Lower leg skin (tissue), 4 donors: ENCODE measurements at regions not wholly inside any gene's neighbourhood (a gene's known extent, or its start where the extent isn't known, plus 50 kb on each side); places are given as distances from the start of the nearest gene placed in this dataset.

Source experiments
- DNase-seq, 2 donors: peaks; one replicate each; pipeline ENCODE4 v3.0.0-alpha.2; 2019; ENCODE audit warnings: low spot score in 2 of 2
- H3K4me3 ChIP-seq: fragments of 200-600 bp; sonication (generic); 2 replicates; pipeline ENCODE4 v1.5.1; 2017; ENCODE audit warnings: mild to moderate bottlenecking, low read depth; ENCODE audit not compliant: poor library complexity, severe bottlenecking
- CTCF ChIP-seq, 3 donors: fragments of 450-650 bp; IDR thresholded peaks; one replicate each; pipeline ENCODE4 v1.5.1; 2016; ENCODE audit warnings: antibody characterized with exemption in 3 of 3, mild to moderate bottlenecking in 3 of 3, moderate library complexity in 2 of 3
- POLR2A ChIP-seq, 2 donors: fragments of 450-650 bp; IDR thresholded peaks; one replicate each; pipeline ENCODE4 v1.6.1; 2016 to 2017; ENCODE audit warnings: antibody characterized with exemption in 2 of 2, mild to moderate bottlenecking in 1 of 2, moderate library complexity in 1 of 2
- WGBS, 2 donors: methylation state at CpG; one replicate each; pipeline ENCODE4 v1.1.5; 2018; 5-methylcytosine and 5-hydroxymethylcytosine counted together
- intact Hi-C: fragments of 100-400 bp; cut with DNase I; formaldehyde crosslinking; loops from one replicate; pipeline ENCODE4 v1.15.0; 2023; ENCODE audit warnings: low total_unique reads

GRCh38 chr2:157184161-157184895 is 73.2 kb upstream of the GALNT5 start:
- no peak for DNase-seq
- 91 to 94% methylated on average over 3 of the region's 3 CpGs for WGBS, 2 donors
- no peak overlapping the region for H3K4me3 ChIP-seq
- intact Hi-C loops, result no loop called here
- TF ChIP-seq CTCF (IDR thresholded peaks at IDR 0.05) (no peak), POLR2A (IDR thresholded peaks at IDR 0.05) (no peak)

- WGBS, 2 donors, result 81 to 83% methylated on average over 4 of the region's 4 CpGs
- TF ChIP-seq POLR2A (IDR thresholded peaks at IDR 0.05) (no peak), CTCF (IDR thresholded peaks at IDR 0.05) (no peak)
- no peak overlapping the region for H3K4me3 ChIP-seq
- intact Hi-C loops, result no loop called here
- no peak for DNase-seq
These were observed 71.9 kb upstream of the GALNT5 start for GRCh38 chr2:157185476-157186227.

GRCh38 chr2:157190151-157190550 is 67.4 kb upstream of the GALNT5 start:
- intact Hi-C loops, result no loop called here
- TF ChIP-seq POLR2A (IDR thresholded peaks at IDR 0.05), result no peak
- no peak for TF ChIP-seq CTCF (IDR thresholded peaks at IDR 0.05)

GRCh38 chr2:157191186-157191585 is 66.3 kb upstream of the GALNT5 start:
- TF ChIP-seq POLR2A (IDR thresholded peaks at IDR 0.05), result no peak
- no peak for TF ChIP-seq CTCF (IDR thresholded peaks at IDR 0.05)
- no peak for DNase-seq
- 91 to 96% methylated on average over 2 of the region's 2 CpGs for WGBS, 2 donors
- no peak overlapping the region for H3K4me3 ChIP-seq
- intact Hi-C loops, result no loop called here

More at GRCh38 chr2:157190151-157190550, 67.4 kb upstream of the GALNT5 start:
- no peak for DNase-seq
- H3K4me3 ChIP-seq, result no peak overlapping the region
- 67 to 80% methylated on average over 4 of the region's 4 CpGs for WGBS, 2 donors

GRCh38 chr2:157192445-157193423 is 64.8 kb upstream of the GALNT5 start:
- H3K4me3 ChIP-seq, result no peak overlapping the region
- intact Hi-C loops, result no loop called here
- 82 to 83% methylated on average over 8 of the region's 8 CpGs for WGBS, 2 donors
- TF ChIP-seq CTCF (IDR thresholded peaks at IDR 0.05) (no peak), POLR2A (IDR thresholded peaks at IDR 0.05) (no peak)
- DNase-seq, result no peak
